Activated CD4-positive, alpha-beta T cell treated with anti-CD3 and anti-CD28 coated beads for 1 hour (primary cell): ENCODE measurements at regions not wholly inside any gene's neighbourhood (a gene's known extent, or its start where the extent isn't known, plus 50 kb on each side); places are given as distances from the start of the nearest gene placed in this dataset.
"Not testable (repeated sequence)": the region's sequence is repeated elsewhere in the genome, so short reads cannot be mapped to it uniquely, and the experiment has no call there.

Experiments used
- DNase-seq: peaks from one replicate; pipeline ENCODE4 v3.0.0-alpha.2; 2020

DNA sequence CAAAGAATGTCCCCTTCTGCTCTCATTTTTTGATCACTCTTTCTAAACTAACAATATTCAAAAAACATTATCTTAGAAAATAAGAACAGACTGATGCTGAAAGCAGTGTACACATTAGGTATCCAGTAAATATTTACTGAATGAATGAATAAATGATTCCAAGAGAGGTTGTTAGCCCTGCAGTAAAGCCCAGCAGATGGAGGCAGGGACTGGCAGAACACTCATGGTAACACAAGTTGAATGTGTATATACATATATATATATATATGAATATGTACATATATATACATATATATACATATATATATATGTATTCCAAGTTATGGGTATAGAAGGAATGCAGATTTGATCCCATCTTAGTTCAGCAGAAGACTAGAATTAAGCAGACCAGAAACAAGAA, 546.3 kb downstream of the RAB38 start:
- no peak for DNase-seq

DNA sequence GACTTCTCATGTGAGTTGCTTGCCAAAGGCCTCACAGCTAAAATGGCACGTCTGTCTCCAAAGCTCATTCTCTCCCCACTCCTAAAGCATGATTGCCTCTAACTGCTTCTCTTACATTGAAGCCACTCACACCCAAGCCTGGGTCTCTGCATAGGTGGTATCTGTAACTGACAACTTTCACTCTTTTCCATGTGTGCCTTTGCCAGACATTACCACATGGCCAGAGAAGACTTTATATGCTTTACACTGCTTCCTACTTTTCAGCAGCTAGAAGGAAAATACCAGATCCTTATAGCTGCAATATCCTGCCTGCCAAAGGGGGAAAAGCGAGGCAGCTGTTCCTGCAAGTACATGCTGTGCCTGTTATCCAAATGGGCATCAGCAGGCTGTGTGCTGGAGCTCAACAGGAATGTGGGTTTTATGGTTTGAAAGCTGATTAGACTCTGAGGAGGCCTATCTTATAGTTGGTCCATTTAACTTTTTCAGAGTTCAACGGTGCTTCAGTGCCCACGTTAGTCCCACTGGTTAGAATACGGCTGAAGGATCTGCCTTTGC, 547.1 kb downstream of the RAB38 start:
- DNase-seq: no peak

DNA sequence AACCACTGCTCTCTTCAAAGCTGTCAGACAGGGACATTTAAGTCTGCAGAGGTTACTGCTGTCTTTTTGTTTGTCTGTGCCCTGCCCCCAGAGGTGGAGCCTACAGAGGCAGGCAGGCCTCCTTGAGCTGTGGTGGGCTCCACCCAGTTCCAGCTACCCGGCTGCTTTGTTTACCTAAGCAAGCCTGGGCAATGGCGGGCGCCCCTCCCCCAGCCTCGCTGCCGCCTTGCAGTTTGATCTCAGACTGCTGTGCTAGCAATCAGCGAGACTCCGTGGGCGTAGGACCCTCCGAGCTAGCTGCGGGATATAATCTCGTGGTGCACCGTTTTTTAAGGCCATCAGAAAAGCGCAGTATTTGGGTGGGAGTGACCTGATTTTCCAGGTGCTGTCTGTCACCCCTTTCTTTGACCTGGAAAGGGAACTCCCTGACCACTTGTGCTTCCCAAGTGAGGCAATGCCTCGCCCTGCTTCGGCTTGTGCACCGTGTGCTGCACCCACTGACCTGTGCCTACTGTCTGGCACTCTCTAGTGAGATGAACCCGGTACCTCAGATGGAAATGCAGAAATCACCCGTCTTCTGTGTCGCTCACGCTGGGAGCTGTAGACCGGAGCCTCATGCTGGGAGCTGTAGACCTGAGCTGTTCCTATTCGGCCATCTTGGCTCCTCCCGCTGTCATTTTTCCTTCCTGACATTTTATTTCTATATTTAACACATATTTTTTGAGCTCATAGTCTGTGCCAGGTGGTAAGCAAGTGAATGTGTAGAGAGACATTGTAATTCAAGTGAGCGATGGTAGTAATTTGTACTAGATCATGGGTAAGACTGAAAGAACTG, 551.5 kb downstream of the RAB38 start:
- DNase-seq: not testable (repeated sequence)

DNA sequence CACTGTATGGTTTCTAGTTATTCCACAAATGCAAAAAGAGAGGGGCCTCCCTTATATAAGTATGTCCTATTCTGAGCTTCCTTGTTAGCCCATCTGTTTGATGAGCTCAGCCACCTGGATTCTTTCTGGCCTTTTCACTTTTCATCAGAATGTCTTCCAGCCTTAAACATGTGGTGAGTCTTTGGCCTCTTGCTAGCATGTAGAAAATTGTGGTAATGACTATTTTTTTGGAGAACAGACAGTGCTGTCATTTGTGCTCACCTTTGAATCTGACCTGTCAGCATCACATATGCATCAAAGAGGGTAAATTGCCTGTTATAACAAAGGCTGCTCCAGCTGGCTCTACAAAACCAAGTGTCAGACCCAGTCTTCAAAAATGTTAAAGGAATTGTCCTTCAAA, 558.7 kb downstream of the RAB38 start:
- DNase-seq: no peak

DNA sequence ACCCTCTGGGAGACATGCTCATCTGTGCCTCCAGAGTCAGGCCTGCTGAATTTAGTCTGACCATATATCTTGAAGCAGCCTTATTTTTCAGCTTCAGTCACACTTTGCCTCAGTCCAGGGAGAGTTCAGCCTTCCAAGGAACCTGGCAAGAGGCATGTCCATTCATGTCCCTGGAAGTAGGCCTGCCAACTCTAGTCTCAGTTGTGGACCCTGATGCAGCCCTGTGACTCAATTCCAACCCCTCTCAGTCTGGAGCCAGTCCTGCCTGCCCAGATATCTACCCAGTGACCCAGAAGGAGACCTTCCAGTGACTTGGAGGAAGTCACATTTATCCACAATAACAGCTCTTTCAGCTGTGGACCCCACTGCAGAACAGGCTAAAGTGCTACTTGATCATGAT, 566.6 kb downstream of the TMEM135 start:
- no peak for DNase-seq

DNA sequence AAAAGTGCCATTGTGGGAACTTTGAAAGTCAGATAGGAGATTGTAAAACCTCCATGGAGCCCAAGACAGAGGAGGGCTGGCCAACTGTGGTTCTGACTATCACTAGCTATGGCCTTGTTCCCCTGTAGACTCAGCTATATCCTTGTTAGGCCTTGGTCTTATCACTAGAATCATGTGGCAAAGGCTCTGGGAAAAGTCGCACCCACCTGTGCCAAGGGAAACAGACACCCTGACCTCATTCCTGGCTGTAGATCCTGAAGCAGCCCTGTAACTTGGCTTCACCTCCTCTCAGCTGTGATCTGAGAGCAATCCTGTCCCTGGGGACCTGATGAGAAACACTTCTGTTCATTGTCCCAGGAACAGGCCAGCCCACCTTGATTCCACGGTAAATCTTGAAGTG, 566.2 kb downstream of the TMEM135 start:
- no peak for DNase-seq

DNA sequence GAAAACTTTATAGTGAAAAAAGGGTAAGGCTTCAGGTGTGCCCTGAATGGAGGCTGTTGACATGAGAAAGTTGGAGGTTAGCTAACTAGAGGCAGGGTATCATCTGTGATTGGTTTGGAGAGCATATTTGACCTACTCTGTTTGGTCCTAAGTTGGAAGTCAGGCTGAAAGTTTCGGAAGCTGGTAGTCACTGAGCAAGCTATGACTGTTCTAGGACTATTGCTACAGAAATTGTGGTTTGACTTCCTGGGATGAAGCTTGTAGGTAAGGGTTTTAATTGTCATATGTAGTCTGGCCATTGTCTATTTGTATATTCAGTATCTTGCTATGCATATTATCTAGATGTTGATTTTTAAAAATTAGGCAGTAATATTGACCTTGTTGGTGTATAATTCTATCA, 565.0 kb downstream of the TMEM135 start:
- no peak for DNase-seq

DNA sequence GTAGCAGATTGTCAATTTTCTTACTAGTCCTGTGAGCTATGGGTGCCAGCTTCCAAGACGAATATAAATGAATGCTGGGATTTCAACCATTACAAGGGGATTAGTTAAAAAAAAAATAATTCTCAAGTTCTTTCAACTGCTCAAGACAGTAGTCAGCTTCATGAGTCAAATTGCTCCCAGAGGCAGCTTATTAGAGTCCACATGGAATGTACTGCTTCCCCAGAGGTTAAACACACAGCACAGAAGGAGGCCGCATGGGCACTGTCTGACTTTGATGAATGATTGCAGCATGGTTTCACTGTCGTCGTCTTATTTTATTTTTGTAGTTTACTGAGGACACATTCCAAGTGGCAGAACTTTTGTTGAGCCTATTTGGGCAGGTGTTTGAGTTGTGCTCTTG, 563.2 kb downstream of the TMEM135 start:
- no peak for DNase-seq

DNA sequence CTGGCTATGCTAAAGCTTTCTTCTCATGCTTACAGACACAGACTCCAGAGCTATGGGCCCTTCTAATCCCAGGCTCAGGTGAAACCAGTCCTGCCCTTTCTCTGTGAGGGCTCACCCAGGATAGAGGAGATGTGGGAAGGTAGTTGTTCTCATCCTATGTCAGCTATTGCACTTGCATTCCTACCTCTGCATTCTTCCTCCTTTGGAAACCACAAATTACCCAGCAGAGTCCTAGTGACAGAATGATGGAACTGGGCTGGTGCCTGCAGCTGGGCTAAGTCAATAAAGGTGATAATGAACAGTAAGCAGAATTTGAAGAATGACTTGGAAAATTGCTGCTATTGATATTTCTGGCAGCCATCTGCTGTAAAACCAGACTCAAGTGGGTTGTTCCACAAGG, 560.0 kb downstream of the TMEM135 start:
- DNase-seq: no peak

DNA sequence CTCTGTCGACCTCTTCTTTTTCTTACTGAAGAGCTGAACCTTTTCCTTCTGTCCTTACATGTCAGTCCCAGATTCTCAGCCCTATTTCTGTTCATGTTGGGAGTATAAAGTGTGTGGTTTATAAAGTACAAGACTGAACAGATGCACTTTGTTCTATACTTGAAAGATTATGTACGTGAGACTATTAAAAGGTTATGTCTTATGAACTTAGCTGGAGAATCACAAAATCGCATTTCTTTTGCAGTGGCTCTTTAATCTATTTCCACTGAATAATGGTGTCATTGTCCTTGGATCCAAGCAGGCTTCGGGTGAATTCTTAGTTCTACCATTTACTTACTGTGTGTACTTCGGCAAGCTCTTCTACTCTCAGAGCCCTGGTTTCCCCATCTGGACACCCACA, 558.4 kb downstream of the TMEM135 start:
- no peak for DNase-seq

DNA sequence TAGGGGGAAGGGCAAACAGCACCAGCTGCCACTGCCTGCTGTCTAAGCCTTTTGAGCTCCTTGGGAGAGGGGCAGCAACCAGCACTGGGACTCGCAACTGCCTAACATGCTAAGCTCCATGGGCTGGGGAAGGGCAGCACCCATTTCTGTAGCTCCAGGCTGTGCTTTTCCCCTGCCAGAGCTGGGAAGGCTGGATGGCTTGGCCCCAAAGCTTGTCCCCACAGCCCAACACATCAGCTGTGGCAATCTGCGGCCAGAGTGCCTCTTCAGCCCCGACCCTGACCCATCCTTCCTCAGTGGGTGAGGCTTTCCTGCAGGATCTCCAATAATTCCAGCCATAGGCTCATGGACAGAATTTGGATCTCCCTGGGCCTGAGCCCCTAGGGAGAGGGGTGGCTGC, 551.3 kb downstream of the TMEM135 start:
- no peak for DNase-seq

DNA sequence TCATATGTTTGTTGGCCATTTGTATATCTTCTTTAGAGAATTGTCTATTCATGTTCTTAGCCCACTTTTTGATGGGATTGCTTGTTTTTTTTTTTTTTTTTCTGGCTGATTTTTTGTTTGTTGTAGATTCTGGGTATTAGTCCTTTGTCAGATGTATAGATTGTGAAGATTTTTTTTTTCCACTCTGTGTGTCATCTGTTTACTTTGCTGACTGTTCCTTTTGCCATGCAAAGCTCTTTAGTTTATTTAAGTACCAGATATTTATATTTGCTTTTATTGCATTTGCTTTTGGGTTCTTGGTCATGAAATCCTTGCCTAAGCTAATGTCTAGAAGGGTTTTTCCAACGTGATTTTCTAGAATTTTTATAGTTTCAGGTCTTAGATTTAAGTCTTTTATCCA, 547.9 kb downstream of the TMEM135 start:
- not testable (repeated sequence) for DNase-seq

DNA sequence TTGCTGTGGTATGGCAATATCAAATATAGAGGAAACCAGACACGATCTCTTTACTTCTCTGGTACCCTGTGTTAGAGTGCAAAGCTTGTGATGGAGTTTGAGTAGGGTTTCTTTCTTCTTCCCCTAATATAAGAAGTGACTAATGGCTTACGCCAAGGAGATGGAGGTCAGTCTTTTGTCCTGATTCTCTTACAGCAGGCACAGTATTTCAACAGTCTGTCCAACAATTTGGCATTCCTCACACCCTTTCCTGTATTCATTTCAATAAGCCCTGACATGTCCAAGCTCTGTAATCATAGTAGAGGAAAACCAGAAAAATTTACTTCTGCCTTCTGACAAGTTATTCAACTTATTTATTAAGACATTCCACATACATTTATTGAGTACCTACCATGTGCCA, 546.2 kb downstream of the TMEM135 start:
- no peak for DNase-seq

DNA sequence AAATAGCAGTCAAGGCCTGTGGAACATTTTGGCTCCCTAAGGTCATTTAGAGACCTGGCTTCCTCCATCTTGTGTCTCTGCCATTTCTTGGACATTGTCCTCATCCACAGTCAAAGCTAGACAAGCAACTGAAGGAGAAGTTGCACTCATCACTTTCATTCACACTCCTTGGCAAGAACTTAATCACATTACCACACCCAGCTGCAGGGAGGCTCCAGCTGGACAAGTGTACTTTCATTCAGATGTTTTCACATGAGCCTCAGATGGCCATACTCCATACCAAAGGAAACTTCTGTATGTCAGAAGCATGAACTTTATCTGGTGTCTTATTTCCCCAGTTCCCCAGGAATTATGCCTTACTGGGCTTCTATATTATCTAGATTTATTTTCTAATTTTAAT, 537.4 kb downstream of the TMEM135 start:
- DNase-seq: no peak

DNA sequence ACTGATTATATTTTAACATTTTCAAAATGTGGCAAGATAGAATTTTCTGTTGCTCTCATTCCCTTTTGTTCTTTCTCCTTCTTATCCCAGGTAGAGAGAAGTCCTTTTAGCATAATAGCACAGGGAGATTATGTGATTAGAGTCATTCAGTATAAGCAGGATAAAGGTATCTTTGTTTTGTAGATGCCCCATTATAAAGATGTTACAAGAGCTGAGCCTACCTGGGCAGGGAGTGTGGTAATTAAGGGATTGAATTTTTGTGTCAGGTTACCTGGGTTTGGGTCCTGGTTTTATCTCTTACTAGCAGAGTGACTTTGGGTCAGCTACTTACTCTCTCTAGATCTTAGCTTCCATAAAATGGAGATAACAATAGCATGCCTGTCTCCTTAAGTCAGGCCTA, 536.5 kb downstream of the TMEM135 start:
- DNase-seq: no peak

DNA sequence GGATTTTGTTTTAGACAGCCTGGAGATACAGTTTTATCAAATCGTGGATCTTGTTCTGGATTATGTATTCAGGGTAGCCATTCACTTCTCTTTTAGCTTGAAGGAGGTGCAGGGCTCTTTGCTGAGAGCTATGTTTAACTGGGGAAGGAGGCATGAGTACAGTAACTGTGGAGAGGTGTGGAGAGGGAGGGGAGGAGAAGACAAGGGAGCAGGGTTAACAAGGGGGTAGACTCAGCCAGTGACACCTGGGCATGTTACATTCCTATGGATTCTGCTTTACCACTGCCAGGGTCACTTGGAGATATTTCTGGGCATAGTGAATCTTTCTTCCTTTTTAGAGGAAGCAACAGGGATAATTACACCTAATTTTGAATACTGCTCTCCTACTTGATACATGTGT, 536.0 kb downstream of the TMEM135 start:
- DNase-seq: no peak

DNA sequence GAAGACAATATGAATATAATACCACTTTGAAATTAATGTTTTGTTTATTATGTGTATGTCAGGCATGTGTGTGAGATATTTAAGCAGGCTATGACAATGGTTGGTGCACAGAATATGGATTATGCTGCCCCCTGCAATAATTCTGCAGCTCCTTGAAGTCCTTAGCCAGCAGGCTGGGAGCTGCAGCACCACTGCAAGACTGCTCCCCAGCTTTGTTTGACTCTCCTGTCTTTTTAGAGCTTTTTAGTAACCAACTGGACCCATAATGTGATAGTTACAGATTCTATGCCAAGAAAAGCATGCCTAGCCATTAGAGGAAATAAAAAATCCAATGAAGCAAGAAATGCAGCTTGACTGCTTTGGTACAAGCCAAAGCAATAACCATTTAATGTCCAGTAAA, 535.1 kb downstream of the TMEM135 start:
- DNase-seq: no peak

DNA sequence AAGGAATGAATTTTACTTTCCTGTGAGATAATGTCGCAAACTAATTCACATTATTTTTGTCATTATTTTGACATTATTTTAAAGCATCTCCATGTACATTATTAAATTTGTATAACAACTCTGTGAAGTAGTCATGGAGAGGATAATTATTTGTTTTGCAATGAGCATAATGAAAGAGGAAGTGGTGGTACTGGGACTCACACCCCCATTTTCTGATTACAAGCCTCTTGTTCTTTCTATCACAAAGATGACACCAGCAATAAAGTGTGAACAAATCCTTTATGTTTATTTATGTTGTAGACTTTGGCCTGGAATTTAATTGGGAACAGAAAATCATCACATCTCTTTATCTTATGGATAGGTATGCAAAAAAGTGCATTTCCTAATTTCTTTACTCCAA, 522.6 kb downstream of the TMEM135 start:
- DNase-seq: no peak

DNA sequence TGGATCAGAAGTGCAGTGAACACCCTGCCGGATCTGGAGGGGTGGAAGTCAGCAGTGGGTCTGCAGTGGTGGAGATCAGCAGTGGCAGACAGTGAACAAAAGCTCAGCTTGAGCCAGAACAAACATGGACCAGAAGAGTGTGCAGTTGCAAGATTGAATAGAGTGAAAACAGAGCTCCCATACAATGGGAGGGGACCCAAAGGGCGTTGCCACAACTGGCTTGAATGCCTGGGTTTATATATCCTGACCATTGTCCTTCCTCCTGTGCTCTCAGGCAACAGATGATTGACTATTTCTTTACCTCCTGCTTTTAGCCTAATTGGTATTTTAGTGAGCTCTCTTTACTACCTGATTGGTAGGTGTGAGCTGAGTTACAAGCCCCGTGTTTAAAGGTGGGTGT, 522.1 kb downstream of the TMEM135 start:
- DNase-seq: not testable (repeated sequence)

DNA sequence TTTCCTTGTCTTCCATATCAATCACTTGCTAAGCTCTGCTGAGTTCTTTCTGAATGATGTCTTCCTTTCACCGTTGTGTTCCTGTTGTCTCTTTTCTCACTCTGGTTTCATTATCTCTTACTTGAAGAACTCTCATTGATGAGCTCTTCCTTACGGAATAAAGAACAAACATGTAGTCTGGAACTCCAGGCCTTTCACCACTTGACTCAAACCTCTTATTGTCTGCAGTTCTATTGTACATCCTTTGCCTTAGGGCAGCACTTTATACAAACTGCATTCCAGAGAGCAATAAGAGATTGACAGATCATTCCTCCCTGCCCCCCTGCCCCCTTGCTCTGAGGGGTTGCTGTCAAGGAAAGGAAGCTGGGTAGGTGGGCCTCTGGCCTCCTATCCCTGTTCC, 517.4 kb downstream of the TMEM135 start:
- DNase-seq: no peak

DNA sequence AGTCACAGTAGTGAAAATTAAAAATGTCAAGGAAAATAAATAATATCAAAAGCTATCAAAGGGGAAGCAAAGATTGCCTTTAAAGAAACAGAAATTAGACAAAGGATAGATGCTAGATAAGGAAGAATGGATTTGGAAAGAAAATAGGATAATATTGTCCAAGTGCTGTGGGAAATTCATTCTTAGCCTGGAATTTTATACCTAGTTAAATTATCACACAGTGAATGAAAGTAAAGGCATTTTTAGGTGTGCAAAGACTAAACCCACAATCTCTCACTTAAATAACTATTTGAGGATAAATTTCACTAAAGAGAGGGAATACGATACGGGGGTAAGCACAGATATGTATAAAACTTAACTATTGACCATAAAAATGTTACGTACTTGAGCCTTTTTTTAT, 511.1 kb downstream of the TMEM135 start:
- DNase-seq: no peak

DNA sequence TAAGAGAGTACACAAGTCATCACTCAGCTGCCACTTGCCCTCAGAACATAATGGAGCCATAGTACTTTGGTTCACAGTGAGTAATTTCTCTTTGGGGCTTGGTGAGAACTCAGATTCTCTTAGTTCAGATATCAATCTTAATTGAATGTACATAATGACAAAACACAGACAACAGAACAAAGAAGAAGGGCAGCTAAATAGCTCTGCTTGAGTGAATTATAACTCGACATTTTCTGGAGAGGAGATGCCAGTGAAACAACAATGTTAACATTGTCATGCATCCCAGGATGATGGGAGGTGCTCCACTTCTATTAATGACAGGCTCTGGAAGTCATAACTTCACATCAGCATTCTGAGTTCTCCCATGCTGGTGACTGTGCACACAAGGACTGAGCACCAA, 508.1 kb downstream of the TMEM135 start:
- no peak for DNase-seq

DNA sequence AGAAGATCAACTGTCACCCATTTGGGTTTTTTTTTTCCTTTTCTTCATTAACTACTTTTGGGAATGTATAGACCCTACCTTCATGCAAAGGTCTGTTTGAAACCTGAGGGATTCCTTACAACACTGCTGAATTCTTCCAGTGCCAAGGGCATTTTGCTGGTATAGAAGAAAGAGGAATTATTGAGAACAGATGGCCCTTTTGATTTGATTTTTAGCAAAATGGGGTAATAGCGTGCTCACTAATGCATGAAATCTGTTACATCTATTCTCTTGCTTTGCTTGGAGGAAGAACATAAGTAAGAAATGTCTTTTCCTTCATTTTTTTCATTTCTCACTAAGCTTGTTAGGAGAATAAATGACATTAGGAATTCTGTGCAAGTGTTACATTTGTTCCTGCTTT, 501.9 kb downstream of the TMEM135 start:
- no peak for DNase-seq

DNA sequence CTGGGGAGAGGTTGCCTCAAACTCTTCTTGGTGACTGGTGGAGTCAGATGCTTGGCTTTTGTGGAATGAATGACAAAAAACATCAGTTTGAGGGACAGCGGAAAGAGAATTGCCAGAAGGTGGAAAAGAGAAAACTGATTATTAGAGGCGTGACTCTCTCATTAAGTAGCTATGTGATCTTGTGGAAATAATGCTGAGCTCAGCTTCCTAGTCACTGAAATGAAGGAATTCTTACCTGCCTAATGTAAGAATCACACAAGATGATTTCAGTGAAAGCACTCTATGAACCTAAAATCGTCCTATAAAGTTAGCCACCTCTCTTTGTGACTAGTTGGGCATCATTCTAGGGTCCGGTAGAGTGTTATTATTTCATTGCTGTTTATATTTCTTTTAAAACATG, 498.8 kb downstream of the TMEM135 start:
- no peak for DNase-seq

DNA sequence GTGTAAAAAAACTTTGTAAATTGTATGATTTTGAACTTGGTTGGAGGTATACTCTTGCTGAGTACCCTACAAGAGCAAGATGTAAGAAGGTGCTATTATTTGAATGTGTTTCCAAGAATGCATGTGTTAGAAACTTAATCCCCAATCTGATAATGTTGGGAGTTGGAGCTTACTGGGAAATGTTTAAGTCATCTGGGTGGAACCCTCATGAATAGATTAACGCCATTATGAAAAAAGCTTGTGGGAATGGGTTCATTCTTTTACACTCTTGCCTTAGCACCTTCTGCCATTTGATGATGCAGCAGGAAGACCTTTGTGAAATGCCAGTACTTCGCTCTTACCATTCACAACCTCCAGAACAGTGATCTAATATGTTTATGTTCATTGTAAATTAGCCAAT, 498.3 kb downstream of the TMEM135 start:
- no peak for DNase-seq
